CD4-positive, alpha-beta memory T cell (primary cell): ENCODE measurements at regions not wholly inside any gene's neighbourhood (a gene's known extent, or its start where the extent isn't known, plus 50 kb on each side); places are given as distances from the start of the nearest gene placed in this dataset.
"Not testable (repeated sequence)": the region's sequence is repeated elsewhere in the genome, so short reads cannot be mapped to it uniquely, and the experiment has no call there.

Experiments
- CTCF ChIA-PET: fragments of 350-600 bp; sonication (Branson Sonifier 250); formaldehyde crosslinking; loops from one replicate; lab custom pipeline; 2021; ENCODE audit warnings: inconsistent platforms; ENCODE audit not compliant: partially characterized antibody; lab: Charles Lee
- POLR2A ChIA-PET: fragments of 350-600 bp; sonication (Branson Sonifier 250); formaldehyde crosslinking; loops from one replicate; lab custom pipeline; 2021; ENCODE audit not compliant: partially characterized antibody; lab: Charles Lee
- DNase-seq, 5 donors: peaks; one replicate each; pipeline versions ENCODE4 v3.0.0 to v3.0.0-alpha.2; 2020 to 2022; ENCODE audit warnings: mixed read lengths in 1 of 5
- H3K27ac ChIP-seq: one replicate; pipeline ENCODE4 v1.7.0; 2013; ENCODE audit warnings: low read depth, low read length
- H3K27me3 ChIP-seq: 2 replicates; pipeline ENCODE4 v1.7.0; 2013; ENCODE audit warnings: mild to moderate bottlenecking, low read length, moderate library complexity; ENCODE audit not compliant: insufficient read depth
- H3K36me3 ChIP-seq: 2 replicates; pipeline ENCODE4 v1.7.0; 2013; ENCODE audit warnings: mild to moderate bottlenecking, low read length, moderate library complexity; ENCODE audit not compliant: insufficient read depth
- H3K4me1 ChIP-seq: 2 replicates; pipeline ENCODE4 v1.7.0; 2013; ENCODE audit warnings: mild to moderate bottlenecking, low read length, moderate library complexity; ENCODE audit not compliant: insufficient read depth
- H3K4me3 ChIP-seq, 2 donors: one replicate each; pipeline ENCODE4 v1.7.0; 2013; ENCODE audit warnings: low read length in 2 of 2, mild to moderate bottlenecking in 1 of 2
- H3K9me3 ChIP-seq, 2 donors: one replicate each; pipeline ENCODE4 v1.7.0; 2013; ENCODE audit warnings: low read length in 2 of 2, control low read depth in 1 of 2; ENCODE audit not compliant: control insufficient read depth in 1 of 2
- H3K27ac Mint-ChIP-seq, 7 donors: one replicate each; pipeline ENCODE4 v1.8.0; 2020 to 2021; ENCODE audit warnings: mixed read lengths in 7 of 7, mild to moderate bottlenecking in 6 of 7, inconsistent platforms in 3 of 7, moderate library complexity in 3 of 7
- H3K27me3 Mint-ChIP-seq, 2 donors: one replicate each; pipeline ENCODE4 v1.8.0; 2020 to 2021; ENCODE audit warnings: mixed read lengths in 2 of 2
- H3K36me3 Mint-ChIP-seq, 2 donors: one replicate each; pipeline ENCODE4 v1.8.0; 2020 to 2021; ENCODE audit warnings: mixed read lengths in 2 of 2, inconsistent platforms in 1 of 2, mild to moderate bottlenecking in 1 of 2
- H3K4me1 Mint-ChIP-seq, 4 donors: one replicate each; pipeline ENCODE4 v1.8.0; 2020 to 2021; ENCODE audit warnings: mixed read lengths in 4 of 4, mild to moderate bottlenecking in 1 of 4
- H3K4me3 Mint-ChIP-seq, 8 donors: one replicate each; pipeline ENCODE4 v1.8.0; 2020 to 2021; ENCODE audit warnings: mixed read lengths in 8 of 8, mild to moderate bottlenecking in 7 of 8, moderate library complexity in 6 of 8, inconsistent platforms in 3 of 8
- H3K9me3 Mint-ChIP-seq, 8 donors: one replicate each; pipeline ENCODE4 v1.8.0; 2020 to 2021; ENCODE audit warnings: mixed read lengths in 8 of 8, mild to moderate bottlenecking in 5 of 8, inconsistent platforms in 3 of 8, moderate library complexity in 1 of 8
- intact Hi-C: fragments of 100-400 bp; cut with micrococcal nuclease; formaldehyde crosslinking; loops from one replicate; pipeline ENCODE4 v1.15.1; 2023

- H3K36me3 ChIP-seq, H3K4me3 Mint-ChIP-seq, CTCF ChIA-PET, intact Hi-C loops, DNase-seq, POLR2A ChIA-PET, H3K36me3 Mint-ChIP-seq, H3K4me1 Mint-ChIP-seq, H3K4me1 ChIP-seq, H3K9me3 ChIP-seq, H3K27ac ChIP-seq, H3K27me3 ChIP-seq, H3K27ac Mint-ChIP-seq, H3K4me3 ChIP-seq, H3K27me3 Mint-ChIP-seq: not testable (repeated sequence)
- H3K9me3 Mint-ChIP-seq: peaks cover 2 to 36% (median 19%) of the 10 kb centered on the region in 8 donors
Measured at GRCh38 chr14:27760367-27760766, 1006.2 kb upstream of the FOXG1 start.

GRCh38 chr14:27799066-27800028 lies 967.2 kb upstream of the FOXG1 start:
- H3K36me3 Mint-ChIP-seq, H3K27me3 Mint-ChIP-seq, POLR2A ChIA-PET, H3K9me3 ChIP-seq, H3K4me1 Mint-ChIP-seq, H3K27ac ChIP-seq, H3K36me3 ChIP-seq, H3K4me1 ChIP-seq, DNase-seq, H3K4me3 ChIP-seq, H3K4me3 Mint-ChIP-seq, CTCF ChIA-PET, intact Hi-C loops, H3K27me3 ChIP-seq, H3K27ac Mint-ChIP-seq: not testable (repeated sequence)
- peaks cover 0 to 37% (median 26%) of the 10 kb centered on the region in 8 donors for H3K9me3 Mint-ChIP-seq

- H3K4me3 ChIP-seq, H3K36me3 Mint-ChIP-seq, H3K27me3 ChIP-seq, H3K27ac Mint-ChIP-seq, DNase-seq, H3K27ac ChIP-seq, H3K4me1 Mint-ChIP-seq, intact Hi-C loops, H3K27me3 Mint-ChIP-seq, CTCF ChIA-PET, H3K4me3 Mint-ChIP-seq, H3K9me3 ChIP-seq, H3K4me1 ChIP-seq, POLR2A ChIA-PET, H3K36me3 ChIP-seq: not testable (repeated sequence)
- peaks cover 0 to 27% (median 11%) of the 10 kb centered on the region in 8 donors for H3K9me3 Mint-ChIP-seq
Measured at GRCh38 chr14:27817746-27818430, 948.7 kb upstream of the FOXG1 start.

GRCh38 chr14:27826149-27826548 lies 940.4 kb upstream of the FOXG1 start:
- H3K4me3 ChIP-seq, H3K4me3 Mint-ChIP-seq, H3K4me1 Mint-ChIP-seq, CTCF ChIA-PET, H3K4me1 ChIP-seq, POLR2A ChIA-PET, H3K27me3 ChIP-seq, H3K27ac Mint-ChIP-seq, H3K27me3 Mint-ChIP-seq, H3K9me3 ChIP-seq, H3K36me3 Mint-ChIP-seq, H3K27ac ChIP-seq, intact Hi-C loops, DNase-seq, H3K36me3 ChIP-seq: not testable (repeated sequence)
- peaks cover 2 to 23% (median 11%) of the 10 kb centered on the region in 8 donors for H3K9me3 Mint-ChIP-seq

GRCh38 chr14:27831978-27832377 lies 934.6 kb upstream of the FOXG1 start:
- DNase-seq, CTCF ChIA-PET, H3K36me3 Mint-ChIP-seq, H3K27me3 ChIP-seq, H3K27ac ChIP-seq, intact Hi-C loops, H3K9me3 ChIP-seq, H3K4me3 Mint-ChIP-seq, H3K27ac Mint-ChIP-seq, H3K4me1 Mint-ChIP-seq, H3K4me3 ChIP-seq, H3K36me3 ChIP-seq, H3K27me3 Mint-ChIP-seq, POLR2A ChIA-PET, H3K4me1 ChIP-seq: not testable (repeated sequence)
- peaks cover 0 to 16% (median 4%) of the 10 kb centered on the region in 8 donors for H3K9me3 Mint-ChIP-seq

GRCh38 chr14:27833001-27833400 lies 933.6 kb upstream of the FOXG1 start:
- H3K27ac Mint-ChIP-seq, H3K27me3 Mint-ChIP-seq, DNase-seq, H3K27ac ChIP-seq, H3K4me3 ChIP-seq, H3K9me3 ChIP-seq, H3K36me3 Mint-ChIP-seq, H3K27me3 ChIP-seq, intact Hi-C loops, H3K36me3 ChIP-seq, H3K4me1 Mint-ChIP-seq, POLR2A ChIA-PET, H3K4me1 ChIP-seq, CTCF ChIA-PET, H3K4me3 Mint-ChIP-seq: not testable (repeated sequence)
- H3K9me3 Mint-ChIP-seq: peaks cover 0 to 13% (median 4%) of the 10 kb centered on the region in 8 donors

GRCh38 chr14:27836386-27836785 lies 930.2 kb upstream of the FOXG1 start:
- CTCF ChIA-PET: no interaction called here

More at GRCh38 chr14:27836386-27836785, 930.2 kb upstream of the FOXG1 start:
- Histone ChIP-seq H3K27me3 (no peaks in the 10 kb centered on the region), H3K4me3 (no peak overlapping the region), H3K9me3 (no peaks in the 10 kb centered on the region), H3K27ac (no peak overlapping the region), H3K36me3 (no peaks in the 10 kb centered on the region), H3K4me1 (no peaks in the 10 kb centered on the region)
- POLR2A ChIA-PET: no interaction called here
- Mint-ChIP-seq H3K9me3 (peaks cover 0 to 7% (median 4%) of the 10 kb centered on the region in 8 donors), H3K4me3 (no peak overlapping the region), H3K36me3 (no peaks in the 10 kb centered on the region), H3K4me1 (no peaks in the 10 kb centered on the region), H3K27me3 (no peaks in the 10 kb centered on the region), H3K27ac (no peak overlapping the region)
- intact Hi-C loops: no loop called here
- no peak for DNase-seq
